ENCODE measurements at regions not wholly inside any gene's neighbourhood (a gene's known extent, or its start where the extent isn't known, plus 50 kb on each side); places are given as distances from the start of the nearest gene placed in this dataset.

GRCh38 chr1:65066419-65066765 lies 81.6 kb upstream of the AK4 start:
- Mint-ChIP-seq H3K4me3 (ENCODE audit: low read depth) (peak overlapping the region; percentile 86), H3K4me1 (ENCODE audit: low read depth) (peaks cover 18% of the 10 kb centered on the region)
- no peak for DNase-seq (ENCODE audit: low spot score, unreplicated experiment)

GRCh38 chr1:65066766-65067490 lies 81.1 kb upstream of the AK4 start:
- H3K27ac Mint-ChIP-seq = no peak overlapping the region
- no peaks in the 10 kb centered on the region for H3K36me3 Mint-ChIP-seq (ENCODE audit: insufficient read depth)
- peak; percentile 47 for DNase-seq (ENCODE audit: low spot score, unreplicated experiment)
- no peaks in the 10 kb centered on the region for H3K9me3 Mint-ChIP-seq (ENCODE audit: low read depth)
- peak overlapping the region; percentile 86 for H3K4me3 Mint-ChIP-seq (ENCODE audit: low read depth)
- peaks cover 26% of the 10 kb centered on the region for H3K27me3 Mint-ChIP-seq
- TF ChIP-seq CTCF (IDR thresholded peaks at IDR 0.05; ENCODE audit: unreplicated experiment) = no peak
- H3K4me1 Mint-ChIP-seq (ENCODE audit: low read depth) = peaks cover 18% of the 10 kb centered on the region

More at GRCh38 chr1:65066419-65066765, 81.6 kb upstream of the AK4 start:
- H3K36me3 Mint-ChIP-seq (ENCODE audit: insufficient read depth) = no peaks in the 10 kb centered on the region
- H3K27me3 Mint-ChIP-seq = peaks cover 26% of the 10 kb centered on the region
- H3K9me3 Mint-ChIP-seq (ENCODE audit: low read depth) = no peaks in the 10 kb centered on the region
- peak overlapping the region; percentile 92 for H3K27ac Mint-ChIP-seq
- TF ChIP-seq CTCF (IDR thresholded peaks at IDR 0.05; ENCODE audit: unreplicated experiment) = no peak

GRCh38 chr1:65067491-65068201 lies 80.4 kb upstream of the AK4 start:
- Mint-ChIP-seq H3K4me3 (ENCODE audit: low read depth) (peak overlapping the region; percentile 90), H3K4me1 (ENCODE audit: low read depth) (peaks cover 18% of the 10 kb centered on the region), H3K27ac (peak overlapping the region; percentile 96), H3K27me3 (peaks cover 26% of the 10 kb centered on the region), H3K9me3 (ENCODE audit: low read depth) (no peaks in the 10 kb centered on the region), H3K36me3 (ENCODE audit: insufficient read depth) (no peaks in the 10 kb centered on the region)
- peak; percentile 29 for DNase-seq (ENCODE audit: low spot score, unreplicated experiment)
- TF ChIP-seq CTCF (IDR thresholded peaks at IDR 0.05; ENCODE audit: unreplicated experiment) = no peak

GRCh38 chr1:65068202-65069010 lies 79.6 kb upstream of the AK4 start:
- H3K4me1 Mint-ChIP-seq (ENCODE audit: low read depth) = peaks cover 18% of the 10 kb centered on the region
- DNase-seq (ENCODE audit: low spot score, unreplicated experiment) = no peak
- no peak for TF ChIP-seq CTCF (IDR thresholded peaks at IDR 0.05; ENCODE audit: unreplicated experiment)
- peak overlapping the region; percentile 96 for H3K27ac Mint-ChIP-seq
- peaks cover 26% of the 10 kb centered on the region for H3K27me3 Mint-ChIP-seq
- no peaks in the 10 kb centered on the region for H3K36me3 Mint-ChIP-seq (ENCODE audit: insufficient read depth)
- H3K9me3 Mint-ChIP-seq (ENCODE audit: low read depth) = no peaks in the 10 kb centered on the region
- peak overlapping the region; percentile 90 for H3K4me3 Mint-ChIP-seq (ENCODE audit: low read depth)

GRCh38 chr1:65069011-65069565 lies 78.9 kb upstream of the AK4 start:
- DNase-seq (ENCODE audit: low spot score, unreplicated experiment) = no peak
- H3K4me1 Mint-ChIP-seq (ENCODE audit: low read depth) = peaks cover 18% of the 10 kb centered on the region
- peaks cover 26% of the 10 kb centered on the region for H3K27me3 Mint-ChIP-seq
- H3K27ac Mint-ChIP-seq = no peak overlapping the region
- no peaks in the 10 kb centered on the region for H3K9me3 Mint-ChIP-seq (ENCODE audit: low read depth)
- peak overlapping the region; percentile 90 for H3K4me3 Mint-ChIP-seq (ENCODE audit: low read depth)
- TF ChIP-seq CTCF (IDR thresholded peaks at IDR 0.05; ENCODE audit: unreplicated experiment) = no peak
- H3K36me3 Mint-ChIP-seq (ENCODE audit: insufficient read depth) = no peaks in the 10 kb centered on the region
